GM12892 (cell line): ENCODE measurements at regions not wholly inside any gene's neighbourhood (a gene's known extent, or its start where the extent isn't known, plus 50 kb on each side); places are given as distances from the start of the nearest gene placed in this dataset.

ENCODE experiments used
- POLR2A ChIP-seq: IDR thresholded peaks from 2 replicates; pipeline ENCODE4 v1.6.1; 2011; ENCODE audit warnings: low read depth, low read length, control low read depth
- POLR2AphosphoS5 ChIP-seq: IDR thresholded peaks from 2 replicates; pipeline ENCODE4 v1.6.1; 2011; ENCODE audit warnings: low read depth, low read length, control low read depth

- no peak for TF ChIP-seq POLR2AphosphoS5
- no peak for TF ChIP-seq POLR2A
These were observed 155.4 kb upstream of the VWC2 start for GRCh38 chr7:49618028-49618427.
